GM21515 (cell line): ENCODE measurements at regions not wholly inside any gene's neighbourhood (a gene's known extent, or its start where the extent isn't known, plus 50 kb on each side); places are given as distances from the start of the nearest gene placed in this dataset.

ENCODE experiments used
- ATAC-seq: cut with Tn5 transposase; IDR thresholded peaks from one replicate; pipeline ENCODE4 v1.9.1; 2021; ENCODE audit not compliant: unreplicated experiment

- no peak for ATAC-seq
These were observed 203.3 kb upstream of the TARS1 start for GRCh38 chr5:33237471-33237870.

- no peak for ATAC-seq
These were observed 201.7 kb upstream of the TARS1 start for GRCh38 chr5:33238826-33239695.

- no peak for ATAC-seq
These were observed 200.2 kb upstream of the TARS1 start for GRCh38 chr5:33240558-33240957.

- ATAC-seq = peak; percentile 75
These were observed 199.0 kb upstream of the TARS1 start for GRCh38 chr5:33241802-33242201.

GRCh38 chr5:33242277-33242676 is 198.5 kb upstream of the TARS1 start:
- no peak for ATAC-seq

- no peak for ATAC-seq
These were observed 196.2 kb upstream of the TARS1 start for GRCh38 chr5:33244441-33245150.

GRCh38 chr5:33254579-33254978 is 186.2 kb upstream of the TARS1 start:
- ATAC-seq = no peak

- no peak for ATAC-seq
These were observed 182.8 kb upstream of the TARS1 start for GRCh38 chr5:33257807-33258429.

GRCh38 chr5:33258553-33258952 is 182.2 kb upstream of the TARS1 start:
- no peak for ATAC-seq

GRCh38 chr5:33260098-33260497 is 180.7 kb upstream of the TARS1 start:
- ATAC-seq = no peak

GRCh38 chr5:33261305-33261704 is 179.5 kb upstream of the TARS1 start:
- ATAC-seq = no peak

GRCh38 chr5:33261747-33262146 is 179.0 kb upstream of the TARS1 start:
- ATAC-seq = no peak

- ATAC-seq = no peak
These were observed 173.0 kb upstream of the TARS1 start for GRCh38 chr5:33267801-33268200.

- no peak for ATAC-seq
These were observed 172.4 kb upstream of the TARS1 start for GRCh38 chr5:33268374-33268773.

- ATAC-seq = no peak
These were observed 170.1 kb upstream of the TARS1 start for GRCh38 chr5:33270671-33271070.

GRCh38 chr5:33271606-33272005 is 169.2 kb upstream of the TARS1 start:
- no peak for ATAC-seq

- no peak for ATAC-seq
These were observed 168.5 kb upstream of the TARS1 start for GRCh38 chr5:33272288-33272687.

- no peak for ATAC-seq
These were observed 166.8 kb upstream of the TARS1 start for GRCh38 chr5:33273985-33274384.

GRCh38 chr5:33275391-33275790 is 165.4 kb upstream of the TARS1 start:
- no peak for ATAC-seq

- ATAC-seq = no peak
These were observed 164.7 kb upstream of the TARS1 start for GRCh38 chr5:33275921-33276627.

GRCh38 chr5:33276628-33276950 is 164.2 kb upstream of the TARS1 start:
- no peak for ATAC-seq
